ENCODE measurements at regions not wholly inside any gene's neighbourhood (a gene's known extent, or its start where the extent isn't known, plus 50 kb on each side); places are given as distances from the start of the nearest gene placed in this dataset.

DNA sequence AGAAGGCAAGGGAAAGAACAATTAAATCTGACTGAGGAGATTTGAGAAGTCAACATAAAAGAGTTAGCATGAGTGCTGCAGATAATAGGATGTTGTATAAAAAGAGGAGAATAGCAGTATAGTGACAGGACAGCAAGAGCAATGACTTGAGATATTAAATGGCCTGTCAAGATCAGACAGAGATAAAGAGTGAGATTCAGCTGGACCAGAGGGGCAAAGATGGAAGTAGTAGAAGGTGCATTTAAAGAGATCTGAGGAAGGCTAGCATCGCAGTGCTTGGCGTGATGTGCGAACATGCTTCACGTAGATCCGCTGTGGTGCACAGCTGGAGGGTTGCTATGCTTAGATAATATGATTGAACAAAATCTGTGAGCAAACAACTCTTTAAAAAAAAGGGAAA lies 1422.6 kb upstream of the CDH8 start:
- H3K27me3 ChIP-seq: no peaks in the 10 kb centered on the region
- TF ChIP-seq, protein P1, sequence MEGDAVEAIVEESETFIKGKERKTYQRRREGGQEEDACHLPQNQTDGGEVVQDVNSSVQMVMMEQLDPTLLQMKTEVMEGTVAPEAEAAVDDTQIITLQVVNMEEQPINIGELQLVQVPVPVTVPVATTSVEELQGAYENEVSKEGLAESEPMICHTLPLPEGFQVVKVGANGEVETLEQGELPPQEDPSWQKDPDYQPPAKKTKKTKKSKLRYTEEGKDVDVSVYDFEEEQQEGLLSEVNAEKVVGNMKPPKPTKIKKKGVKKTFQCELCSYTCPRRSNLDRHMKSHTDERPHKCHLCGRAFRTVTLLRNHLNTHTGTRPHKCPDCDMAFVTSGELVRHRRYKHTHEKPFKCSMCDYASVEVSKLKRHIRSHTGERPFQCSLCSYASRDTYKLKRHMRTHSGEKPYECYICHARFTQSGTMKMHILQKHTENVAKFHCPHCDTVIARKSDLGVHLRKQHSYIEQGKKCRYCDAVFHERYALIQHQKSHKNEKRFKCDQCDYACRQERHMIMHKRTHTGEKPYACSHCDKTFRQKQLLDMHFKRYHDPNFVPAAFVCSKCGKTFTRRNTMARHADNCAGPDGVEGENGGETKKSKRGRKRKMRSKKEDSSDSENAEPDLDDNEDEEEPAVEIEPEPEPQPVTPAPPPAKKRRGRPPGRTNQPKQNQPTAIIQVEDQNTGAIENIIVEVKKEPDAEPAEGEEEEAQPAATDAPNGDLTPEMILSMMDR (IDR thresholded peaks at IDR 0.05; ENCODE audit: low read depth, low read length): no peak
- H3K4me3 ChIP-seq (ENCODE audit: low read depth, low read length): no peak overlapping the region
- no peaks in the 10 kb centered on the region for H3K36me3 ChIP-seq
- no peaks in the 10 kb centered on the region for H3K4me1 ChIP-seq
- no peaks in the 10 kb centered on the region for H3K9me3 ChIP-seq
- DNase-seq: no peak

DNA sequence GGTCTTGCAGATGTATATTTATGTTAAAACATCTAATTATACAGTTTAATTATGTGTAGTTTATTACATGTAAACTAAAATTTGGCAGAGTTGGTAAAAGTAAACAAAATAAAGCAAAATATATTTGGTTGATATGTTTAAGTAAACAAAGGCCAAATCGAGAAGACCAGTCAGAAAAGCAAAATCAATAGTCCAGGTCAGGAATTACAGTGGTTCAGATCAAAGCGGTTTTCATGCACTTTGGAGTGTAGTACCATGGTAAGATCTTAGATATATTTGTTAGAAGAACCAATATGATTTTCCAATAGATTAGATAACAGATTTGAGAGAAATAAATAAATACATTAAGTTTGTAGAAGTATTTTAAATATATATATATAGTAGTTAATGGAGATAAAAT lies 1421.6 kb upstream of the CDH8 start:
- TF ChIP-seq, protein P1 (IDR thresholded peaks at IDR 0.05; ENCODE audit: low read depth, low read length): no peak
- no peaks in the 10 kb centered on the region for H3K4me1 ChIP-seq
- no peaks in the 10 kb centered on the region for H3K9me3 ChIP-seq
- H3K36me3 ChIP-seq: no peaks in the 10 kb centered on the region
- H3K4me3 ChIP-seq (ENCODE audit: low read depth, low read length): no peak overlapping the region
- H3K27me3 ChIP-seq: no peaks in the 10 kb centered on the region
- no peak for DNase-seq

DNA sequence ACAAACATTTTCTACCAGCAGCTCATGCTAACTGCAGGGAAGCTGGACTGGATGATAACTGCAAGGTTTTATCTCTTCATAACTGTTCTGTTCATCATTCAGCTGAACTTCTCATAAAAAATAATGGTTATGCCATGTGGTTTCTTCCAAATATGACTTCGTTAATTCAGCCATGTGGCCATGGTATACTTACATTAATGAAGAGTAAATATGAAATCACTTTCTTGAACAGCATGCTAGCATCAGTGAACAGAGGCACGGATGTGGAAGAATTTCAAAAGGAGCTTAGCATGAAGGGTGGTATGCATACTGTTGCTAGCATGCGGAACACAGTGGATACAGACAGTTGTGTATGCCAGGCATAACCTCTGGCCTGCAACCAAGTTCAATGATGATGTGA lies 1417.0 kb upstream of the CDH8 start:
- Histone ChIP-seq H3K27me3 (no peaks in the 10 kb centered on the region), H3K36me3 (no peaks in the 10 kb centered on the region), H3K4me3 (ENCODE audit: low read depth, low read length) (no peak overlapping the region), H3K9me3 (no peaks in the 10 kb centered on the region), H3K4me1 (no peaks in the 10 kb centered on the region)
- TF ChIP-seq, protein P1 (IDR thresholded peaks at IDR 0.05; ENCODE audit: low read depth, low read length): no peak
- no peak for DNase-seq

DNA sequence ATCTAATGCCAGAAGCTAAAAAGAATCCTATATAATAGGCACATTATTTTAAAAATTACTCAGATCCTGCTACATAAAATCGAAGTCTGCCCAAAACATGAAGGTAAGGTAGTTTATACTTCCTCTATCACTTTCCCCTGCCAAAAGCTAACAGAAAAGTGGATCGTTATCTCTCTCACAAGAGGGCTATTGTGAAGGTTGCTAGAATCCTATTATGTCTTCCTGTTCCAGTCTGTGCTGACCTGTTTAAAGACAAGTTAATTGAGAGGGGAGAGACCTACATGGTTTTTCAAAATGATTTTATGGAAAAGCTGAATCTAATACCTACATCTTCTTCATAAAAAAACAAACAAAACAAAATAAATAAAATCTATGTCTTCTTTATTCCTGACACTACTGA lies 1410.9 kb upstream of the CDH8 start:
- Histone ChIP-seq H3K9me3 (no peaks in the 10 kb centered on the region), H3K27me3 (no peaks in the 10 kb centered on the region), H3K4me3 (ENCODE audit: low read depth, low read length) (no peak overlapping the region), H3K36me3 (no peaks in the 10 kb centered on the region), H3K4me1 (no peaks in the 10 kb centered on the region)
- DNase-seq: no peak
- TF ChIP-seq, protein P1 (IDR thresholded peaks at IDR 0.05; ENCODE audit: low read depth, low read length): no peak

DNA sequence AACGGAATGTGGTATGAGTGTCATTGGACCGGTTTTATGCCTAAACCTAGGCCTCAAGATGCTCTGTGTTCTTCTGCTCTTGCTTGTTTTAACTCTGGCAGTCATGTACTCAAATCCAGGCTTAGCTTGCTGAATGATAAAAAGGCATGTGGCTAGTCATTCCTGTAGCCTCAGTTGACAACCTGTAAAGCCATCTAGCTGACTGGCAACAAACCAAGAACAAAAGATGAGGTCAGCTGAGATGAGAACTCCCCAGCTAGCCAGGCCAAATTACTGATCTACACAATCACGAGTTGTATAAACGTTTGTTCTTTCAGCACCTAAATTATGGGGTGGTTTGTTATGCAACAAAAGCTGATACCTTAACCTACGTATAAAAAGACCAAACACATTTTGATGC lies 1406.0 kb upstream of the CDH8 start:
- H3K4me1 ChIP-seq: no peaks in the 10 kb centered on the region
- TF ChIP-seq, protein P1 (IDR thresholded peaks at IDR 0.05; ENCODE audit: low read depth, low read length): no peak
- H3K4me3 ChIP-seq (ENCODE audit: low read depth, low read length): no peak overlapping the region
- no peaks in the 10 kb centered on the region for H3K9me3 ChIP-seq
- no peaks in the 10 kb centered on the region for H3K36me3 ChIP-seq
- no peak for DNase-seq
- no peaks in the 10 kb centered on the region for H3K27me3 ChIP-seq

DNA sequence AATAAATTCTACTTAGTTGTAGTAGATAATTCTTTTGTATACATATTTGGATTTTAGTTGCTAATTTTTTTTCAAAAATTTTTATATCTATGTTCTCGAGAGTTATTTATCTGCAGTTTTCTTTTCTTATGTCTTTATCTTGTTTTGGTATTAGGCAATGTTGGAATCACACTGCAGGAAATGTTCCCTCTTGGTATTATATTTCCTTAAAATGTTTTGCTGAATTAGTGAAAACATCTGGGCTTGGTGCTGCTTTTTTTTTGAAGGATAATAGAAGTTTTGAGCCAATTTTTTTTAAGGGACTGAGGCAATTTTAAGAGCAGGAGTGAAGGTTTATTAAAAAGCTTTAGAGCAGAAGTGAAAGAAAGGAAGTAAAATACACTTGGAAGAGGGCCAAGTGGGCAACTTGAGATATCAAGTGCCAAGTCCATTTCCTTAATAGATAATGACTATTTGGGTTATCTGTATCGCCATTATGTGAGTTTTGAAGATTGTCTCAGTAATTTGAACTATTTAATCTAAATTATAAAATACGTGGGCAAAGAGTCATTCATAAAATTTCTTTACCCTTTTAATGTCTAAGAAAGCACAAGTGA lies 1390.1 kb upstream of the CDH8 start:
- no peak for DNase-seq

More for the DNA sequence above, 1390.1 kb upstream of the CDH8 start:
- no peaks in the 10 kb centered on the region for H3K4me1 ChIP-seq
- no peak overlapping the region for H3K4me3 ChIP-seq (ENCODE audit: low read depth, low read length)
- H3K9me3 ChIP-seq: no peaks in the 10 kb centered on the region
- TF ChIP-seq, protein P1 (IDR thresholded peaks at IDR 0.05; ENCODE audit: low read depth, low read length): no peak
- no peaks in the 10 kb centered on the region for H3K27me3 ChIP-seq
- no peaks in the 10 kb centered on the region for H3K36me3 ChIP-seq
